DMS114 treated with DMSO at 0.1 percent for 48 hours (cell line): ENCODE measurements at regions not wholly inside any gene's neighbourhood (a gene's known extent, or its start where the extent isn't known, plus 50 kb on each side); places are given as distances from the start of the nearest gene placed in this dataset.
"Not testable (repeated sequence)": the region's sequence is repeated elsewhere in the genome, so short reads cannot be mapped to it uniquely, and the experiment has no call there.

Experiments
- DNase-seq: peaks from one replicate; lab custom pipeline; 2025; ENCODE audit not compliant: unreplicated experiment; lab: John Stamatoyannopoulos, UW

GRCh38 chr3:103297502-103297901, 862.7 kb downstream of the ZPLD1 start:
- DNase-seq: not testable (repeated sequence)

- no peak for DNase-seq
Observed at GRCh38 chr3:103306104-103306503, 871.3 kb downstream of the ZPLD1 start.

- no peak for DNase-seq
Observed at GRCh38 chr3:103308921-103309320, 874.1 kb downstream of the ZPLD1 start.

- no peak for DNase-seq
Observed at GRCh38 chr3:103319912-103320311, 885.1 kb downstream of the ZPLD1 start.

- DNase-seq: no peak
Observed at GRCh38 chr3:103337179-103337845, 902.5 kb downstream of the ZPLD1 start.

GRCh38 chr3:103341078-103341606, 906.3 kb downstream of the ZPLD1 start:
- no peak for DNase-seq

GRCh38 chr3:103342205-103342731, 907.5 kb downstream of the ZPLD1 start:
- DNase-seq: no peak

GRCh38 chr3:103349760-103350159, 914.9 kb downstream of the ZPLD1 start:
- DNase-seq: no peak

GRCh38 chr3:103365467-103365866, 930.7 kb downstream of the ZPLD1 start:
- no peak for DNase-seq

GRCh38 chr3:103367481-103367880, 932.7 kb downstream of the ZPLD1 start:
- DNase-seq: no peak

GRCh38 chr3:103371411-103371810, 936.6 kb downstream of the ZPLD1 start:
- no peak for DNase-seq

- DNase-seq: no peak
Observed at GRCh38 chr3:103372031-103372430, 937.2 kb downstream of the ZPLD1 start.

- DNase-seq: no peak
Observed at GRCh38 chr3:103380391-103380790, 945.6 kb downstream of the ZPLD1 start.

GRCh38 chr3:103381296-103382079, 946.7 kb downstream of the ZPLD1 start:
- DNase-seq: no peak

- DNase-seq: no peak
Observed at GRCh38 chr3:103385961-103386656, 951.3 kb downstream of the ZPLD1 start.

GRCh38 chr3:103388214-103388613, 953.4 kb downstream of the ZPLD1 start:
- no peak for DNase-seq

- DNase-seq: no peak
Observed at GRCh38 chr3:103389356-103389755, 954.5 kb downstream of the ZPLD1 start.

- DNase-seq: no peak
Observed at GRCh38 chr3:103393395-103394186, 958.8 kb downstream of the ZPLD1 start.

GRCh38 chr3:103403191-103403590, 968.4 kb downstream of the ZPLD1 start:
- DNase-seq: no peak

- no peak for DNase-seq
Observed at GRCh38 chr3:103406320-103406850, 971.6 kb downstream of the ZPLD1 start.
